Hepatocyte (in vitro differentiated cells): ENCODE measurements at regions not wholly inside any gene's neighbourhood (a gene's known extent, or its start where the extent isn't known, plus 50 kb on each side); places are given as distances from the start of the nearest gene placed in this dataset.

Experiments used
- CTCF ChIP-seq: fragments of 200-600 bp; sonication (generic); IDR thresholded peaks from 2 replicates; pipeline ENCODE4 v1.5.1; 2016; ENCODE audit warnings: antibody characterized with exemption, mild to moderate bottlenecking; ENCODE audit not compliant: poor library complexity
- EZH2 ChIP-seq: fragments of 200-600 bp; sonication (generic); IDR thresholded peaks from 2 replicates; pipeline ENCODE4 v1.6.1; 2016; ENCODE audit warnings: antibody characterized with exemption, mild to moderate bottlenecking, borderline replicate concordance
- EZH2phosphoT487 ChIP-seq: fragments of 200-600 bp; sonication (generic); IDR thresholded peaks from one replicate; pipeline ENCODE4 v1.6.1; 2018; ENCODE audit warnings: antibody characterized with exemption, mild to moderate bottlenecking, low read depth, moderate library complexity; ENCODE audit not compliant: unreplicated experiment, severe bottlenecking

- TF ChIP-seq CTCF (no peak), EZH2phosphoT487 (no peak), EZH2 (no peak)
Observed at GRCh38 chr1:115433483-115433882, 95.4 kb upstream of the NGF start.
